Esophagus muscularis mucosa (tissue), 4 donors: ENCODE measurements at regions not wholly inside any gene's neighbourhood (a gene's known extent, or its start where the extent isn't known, plus 50 kb on each side); places are given as distances from the start of the nearest gene placed in this dataset.

Experiments
- CTCF ChIP-seq, 3 experiments: fragments of 200-600 bp in 2 of 3; fragments of 450-650 bp in 1 of 3; sonication (generic) in 2 of 3; IDR thresholded peaks; one replicate each; pipeline ENCODE4 v1.5.1; 2017 to 2019; ENCODE audit warnings: antibody characterized with exemption in 3 of 3, mild to moderate bottlenecking in 2 of 3, moderate library complexity in 1 of 3
- EP300 ChIP-seq: sonication (generic); formaldehyde crosslinking; IDR thresholded peaks from one replicate; pipeline ENCODE4 v1.6.1; 2017; ENCODE audit warnings: antibody characterized with exemption
- POLR2A ChIP-seq: fragments of 450-650 bp; IDR thresholded peaks from one replicate; pipeline ENCODE4 v1.6.1; 2017; ENCODE audit warnings: antibody characterized with exemption, moderate library complexity, mild to moderate bottlenecking, low read depth
- POLR2AphosphoS5 ChIP-seq, 2 donors: sonication (generic); formaldehyde crosslinking; IDR thresholded peaks; one replicate each; pipeline ENCODE4 v1.6.1; 2017; ENCODE audit warnings: antibody characterized with exemption in 2 of 2

GRCh38 chr13:85445534-85445933, 353.7 kb downstream of the SLITRK6 start:
- no peak for TF ChIP-seq EP300
- no peak for TF ChIP-seq CTCF (IDR thresholded peaks at IDR 0.05)
- no peak for TF ChIP-seq POLR2A
- no peak for TF ChIP-seq POLR2AphosphoS5 (IDR thresholded peaks at IDR 0.05)
